ENCODE measurements at regions not wholly inside any gene's neighbourhood (a gene's known extent, or its start where the extent isn't known, plus 50 kb on each side); places are given as distances from the start of the nearest gene placed in this dataset.

DNA sequence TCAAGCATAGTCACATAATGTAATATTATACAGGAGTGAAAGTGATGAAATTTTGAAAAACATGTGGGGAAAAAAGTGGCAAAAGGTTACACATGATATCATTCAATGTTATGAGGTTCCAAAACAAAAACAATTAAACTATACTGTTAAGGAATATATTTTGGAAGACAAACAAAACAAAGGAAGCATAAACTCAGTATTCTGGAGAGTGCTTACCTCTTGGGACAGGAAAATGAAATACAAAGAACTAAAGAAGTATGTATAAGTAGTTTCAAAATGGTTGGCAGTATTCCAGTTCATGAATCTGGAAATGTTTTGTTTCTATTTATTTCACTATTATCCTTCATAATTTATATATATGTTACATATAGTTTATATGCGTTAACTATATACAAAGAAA is 213.5 kb downstream of the MOXD1 start:
- no peak overlapping the region for H2BK120ac ChIP-seq (ENCODE audit: low read depth, low read length)
- H3K14ac ChIP-seq (replicated peaks; ENCODE audit: low read depth, low read length) = no peak overlapping the region
- H3K23ac ChIP-seq (ENCODE audit: low read depth, low read length) = no peak overlapping the region
- no peak overlapping the region for H2BK15ac ChIP-seq (ENCODE audit: low read depth, low read length)
- H2BK5ac ChIP-seq (ENCODE audit: low read depth, low read length, poor library complexity, severe bottlenecking) = no peak overlapping the region
- no TSS peak for BruUV-seq (replicated peaks)
- no peak overlapping the region for H2BK20ac ChIP-seq (ENCODE audit: low read depth, low read length)
- no peak overlapping the region for H4K91ac ChIP-seq (ENCODE audit: insufficient read depth, low read depth, low read length)
- H3K9ac ChIP-seq (ENCODE audit: low read depth, low read length) = no peak overlapping the region
- TF ChIP-seq MAZ (IDR thresholded peaks at IDR 0.05; ENCODE audit: borderline replicate concordance, low read depth, low read length) = no peak
- no peak for TF ChIP-seq USF2 (IDR thresholded peaks at IDR 0.05; ENCODE audit: low read depth, low read length)
- TF ChIP-seq RAD21 (IDR thresholded peaks at IDR 0.05; ENCODE audit: low read length) = no peak
- no peak for TF ChIP-seq CEBPB (IDR thresholded peaks at IDR 0.05; ENCODE audit: low read depth, low read length)
- TF ChIP-seq, protein P1, sequence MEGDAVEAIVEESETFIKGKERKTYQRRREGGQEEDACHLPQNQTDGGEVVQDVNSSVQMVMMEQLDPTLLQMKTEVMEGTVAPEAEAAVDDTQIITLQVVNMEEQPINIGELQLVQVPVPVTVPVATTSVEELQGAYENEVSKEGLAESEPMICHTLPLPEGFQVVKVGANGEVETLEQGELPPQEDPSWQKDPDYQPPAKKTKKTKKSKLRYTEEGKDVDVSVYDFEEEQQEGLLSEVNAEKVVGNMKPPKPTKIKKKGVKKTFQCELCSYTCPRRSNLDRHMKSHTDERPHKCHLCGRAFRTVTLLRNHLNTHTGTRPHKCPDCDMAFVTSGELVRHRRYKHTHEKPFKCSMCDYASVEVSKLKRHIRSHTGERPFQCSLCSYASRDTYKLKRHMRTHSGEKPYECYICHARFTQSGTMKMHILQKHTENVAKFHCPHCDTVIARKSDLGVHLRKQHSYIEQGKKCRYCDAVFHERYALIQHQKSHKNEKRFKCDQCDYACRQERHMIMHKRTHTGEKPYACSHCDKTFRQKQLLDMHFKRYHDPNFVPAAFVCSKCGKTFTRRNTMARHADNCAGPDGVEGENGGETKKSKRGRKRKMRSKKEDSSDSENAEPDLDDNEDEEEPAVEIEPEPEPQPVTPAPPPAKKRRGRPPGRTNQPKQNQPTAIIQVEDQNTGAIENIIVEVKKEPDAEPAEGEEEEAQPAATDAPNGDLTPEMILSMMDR (conservative IDR thresholded peaks at IDR 0.05; ENCODE audit: low read depth, low read length) = no peak
- no peak for TF ChIP-seq BHLHE40 (IDR thresholded peaks at IDR 0.05; ENCODE audit: low read depth, low read length)
- TF ChIP-seq MXI1 (IDR thresholded peaks at IDR 0.05; ENCODE audit: borderline replicate concordance, low read depth, low read length) = no peak
- TF ChIP-seq FOS (IDR thresholded peaks at IDR 0.05; ENCODE audit: low read depth, low read length) = no peak
- TF ChIP-seq SMC3 (IDR thresholded peaks at IDR 0.05; ENCODE audit: low read depth, low read length) = no peak
- TF ChIP-seq ELK1 (IDR thresholded peaks at IDR 0.05; ENCODE audit: borderline replicate concordance, low read depth, low read length) = no peak
- TF ChIP-seq NFE2L2 (IDR thresholded peaks at IDR 0.05; ENCODE audit: low read depth, low read length) = no peak
- no peak for TF ChIP-seq RCOR1 (IDR thresholded peaks at IDR 0.05; ENCODE audit: insufficient replicate concordance, low read length)
- TF ChIP-seq POLR2A (IDR thresholded peaks at IDR 0.05; ENCODE audit: low read depth, low read length) = no peak
- no peak for TF ChIP-seq CHD1 (IDR thresholded peaks at IDR 0.05; ENCODE audit: low read depth, low read length)
- TF ChIP-seq RFX5 (IDR thresholded peaks at IDR 0.05; ENCODE audit: low read depth, low read length) = no peak
- TF ChIP-seq MAFK (IDR thresholded peaks at IDR 0.05; ENCODE audit: low read depth, low read length) = no peak
- POLR2A ChIA-PET (ENCODE audit: unreplicated experiment) = no interaction called here
- H3K4me3 ChIP-seq (ENCODE audit: insufficient read depth, low read depth, low read length) = no peak overlapping the region
- no peaks in the 10 kb centered on the region for H3K27me3 ChIP-seq (ENCODE audit: control insufficient read depth, insufficient read depth, low read length)
- no peaks in the 10 kb centered on the region for H3K79me1 ChIP-seq (ENCODE audit: low read depth in 1 of 2, low read length in 2 of 2)
- H2AK5ac ChIP-seq (ENCODE audit: low read depth, low read length) = no peak overlapping the region
- H3K4me2 ChIP-seq (ENCODE audit: low read depth, low read length) = no peak overlapping the region
- no peak for ATAC-seq (ENCODE audit: low read depth)
- intact Hi-C loops (cut with micrococcal nuclease) = no loop called here
- no peak overlapping the region for H4K8ac ChIP-seq (ENCODE audit: low read depth in 2 of 2, low read length in 2 of 2)
- H2AK9ac ChIP-seq (replicated peaks; ENCODE audit: low read depth, low read length, poor library complexity) = no peak overlapping the region
- in situ Hi-C loops (cut with MboI; ENCODE audit: low sequenced_read_pairs) = no loop called here
- dilution Hi-C loops (cut with HindIII; ENCODE audit: low sequenced_read_pairs, unreplicated experiment) = no loop called here
- H3K27ac ChIP-seq (ENCODE audit: insufficient read depth, low read length) = no peak overlapping the region
- H4K5ac ChIP-seq (ENCODE audit: low read depth, low read length) = no peak overlapping the region
- H3K9me3 ChIP-seq (ENCODE audit: control insufficient read depth, insufficient read depth, low read length) = no peaks in the 10 kb centered on the region
- peaks cover 5% of the 10 kb centered on the region; the same call in 1 of the 2 replicates for H3K9me1 ChIP-seq (ENCODE audit: insufficient read depth, low read length)
- no peak overlapping the region for H3K18ac ChIP-seq (ENCODE audit: low read depth, low read length)
- no peak for DNase-seq
- WGBS, 2 experiments (ENCODE audit: extremely low coverage in 2 of 2, insufficient read length in 1 of 2) = no CpG with 5 or more reads among the region's 1 CpG
- no peaks in the 10 kb centered on the region for H4K20me1 ChIP-seq (ENCODE audit: insufficient read depth, low read length)
- no peaks in the 10 kb centered on the region for H3K36me3 ChIP-seq (ENCODE audit: control insufficient read depth, insufficient read depth, low read length)
- H3K56ac ChIP-seq (ENCODE audit: extremely low read depth, insufficient read depth, low read length) = no peak overlapping the region
- peaks cover 5% of the 10 kb centered on the region for H3K4me1 ChIP-seq (ENCODE audit: control insufficient read depth, insufficient read depth, low read length)
- CTCF ChIA-PET = no interaction called here
- no peak overlapping the region for H2AFZ ChIP-seq (replicated peaks; ENCODE audit: low read length, poor library complexity)
- no peak overlapping the region for H3K4ac ChIP-seq (ENCODE audit: low read depth, low read length)

All from IMR-90 (cell line).